K562 (cell line): ENCODE measurements at regions not wholly inside any gene's neighbourhood (a gene's known extent, or its start where the extent isn't known, plus 50 kb on each side); places are given as distances from the start of the nearest gene placed in this dataset.

Source experiments
- ATAC-seq: fragments of 200-7000 bp; cut with Tn5 transposase; 3 replicates; pipeline ENCODE4 v1.9.1; 2020; ENCODE audit warnings: moderate library complexity
- BruUV-seq: library from RNA; stranded (reverse); fragments of 400-500 nt; replicated peaks from 2 replicates; lab custom pipeline; 2021; lab: Mats Ljungman, UMichigan
- CTCF ChIA-PET: fragments of 300-600 bp; formaldehyde crosslinking; extraction: SDS; loops from one replicate; lab custom pipeline; 2021; ENCODE audit warnings: low intra/inter-chr PET ratio; lab: Yijun Ruan, JAX
- POLR2A ChIA-PET: fragments of 300-600, 350-650 bp; sonication (Branson Sonifier 250); formaldehyde crosslinking; extraction: SDS; loops from one replicate; lab custom pipeline; 2021; ENCODE audit warnings: antibody characterized with exemption, inconsistent platforms; lab: Yijun Ruan, JAX
- DNase-seq, 4 experiments: peaks; one replicate each; pipeline versions ENCODE4 v3.0.0 to v3.0.0-alpha.2; 2011 to 2018; ENCODE audit warnings: low spot score in 3 of 4, mixed read lengths in 3 of 4; ENCODE audit errors: extremely low read depth in 1 of 4
- FAIRE-seq: peaks from 2 replicates; lab custom pipeline; 2011; peaks lifted over from hg19 to GRCh38; lab: Jason Lieb, UNC
- H2AFZ ChIP-seq: 2 replicates; pipeline ENCODE4 v1.6.0; 2011; ENCODE audit warnings: low read depth, low read length, control low read depth, inconsistent platforms
- H3K27ac ChIP-seq: fragments of 200-600 bp; 3 replicates; pipeline ENCODE4 v1.8.0; 2011; ENCODE audit warnings: low read depth, mild to moderate bottlenecking, control low read depth, inconsistent platforms, low read length, moderate library complexity, mixed read lengths; ENCODE audit errors: extremely low read depth
- H3K27me3 ChIP-seq, 2 experiments: fragments of 300-600 bp in 1 of 2; 2 replicates in 1 of 2; 3 replicates in 1 of 2; pipeline versions ENCODE4 v1.6.0 to v1.8.0; 2011; ENCODE audit warnings: inconsistent platforms in 2 of 2, low read length in 2 of 2, mild to moderate bottlenecking in 1 of 2, mixed read lengths in 1 of 2, moderate library complexity in 1 of 2; ENCODE audit not compliant: control insufficient read depth in 2 of 2, insufficient read depth in 2 of 2
- H3K36me3 ChIP-seq: fragments of 300-600 bp; 3 replicates; pipeline ENCODE4 v1.8.0; 2011; ENCODE audit warnings: mild to moderate bottlenecking, low read length, inconsistent platforms; ENCODE audit not compliant: control insufficient read depth, insufficient read depth
- H3K4me1 ChIP-seq, 2 experiments: fragments of 200-600 bp in 1 of 2; replicated peaks in 1 of 2; 2 replicates in 1 of 2; 3 replicates in 1 of 2; pipeline versions ENCODE4 v1.5.1 to v1.8.0; 2011; ENCODE audit warnings: inconsistent platforms in 2 of 2, low read length in 2 of 2, mild to moderate bottlenecking in 1 of 2, mixed read lengths in 1 of 2, moderate library complexity in 1 of 2; ENCODE audit not compliant: control insufficient read depth in 2 of 2, insufficient read depth in 2 of 2
- H3K4me2 ChIP-seq: 2 replicates; pipeline ENCODE4 v1.6.1; 2011; ENCODE audit warnings: low read length, control low read depth, inconsistent platforms, mixed read lengths; ENCODE audit not compliant: insufficient read depth
- H3K4me3 ChIP-seq: fragments of 200-600 bp; sonication (generic), shearing (Covaris generic); 2 replicates; pipeline ENCODE4 v1.5.1; 2016; ENCODE audit warnings: control low read depth, inconsistent platforms
- H3K79me2 ChIP-seq: fragments of 200-600 bp; 3 replicates; pipeline ENCODE4 v1.8.0; 2011; ENCODE audit warnings: low read length, inconsistent platforms; ENCODE audit not compliant: control insufficient read depth, insufficient read depth
- H3K9ac ChIP-seq, 2 experiments: 2 replicates each; pipeline versions ENCODE4 v1.6.0 to v1.6.1; 2011; ENCODE audit warnings: low read depth in 2 of 2, low read length in 2 of 2, control low read depth in 1 of 2, inconsistent platforms in 1 of 2, mild to moderate bottlenecking in 1 of 2, mixed read lengths in 1 of 2; ENCODE audit not compliant: insufficient read depth in 1 of 2
- H3K9me1 ChIP-seq: one replicate; pipeline ENCODE4 v1.6.0; 2011; ENCODE audit warnings: inconsistent platforms, mild to moderate bottlenecking, low read length, moderate library complexity; ENCODE audit not compliant: control insufficient read depth, insufficient read depth
- H3K9me3 ChIP-seq: replicated peaks from 2 replicates; pipeline ENCODE4 v1.5.1; 2011; ENCODE audit warnings: low read depth, low read length, inconsistent platforms; ENCODE audit not compliant: control insufficient read depth, insufficient read depth
- H4K20me1 ChIP-seq: replicated peaks from 2 replicates; pipeline ENCODE4 v1.6.1; 2011; ENCODE audit warnings: low read length, inconsistent platforms, mixed read lengths; ENCODE audit not compliant: control insufficient read depth, insufficient read depth
- HEY1 ChIP-seq: fragments of 250-450 bp; sonication (Bioruptor Pico); IDR thresholded peaks from 2 replicates; pipeline ENCODE4 v1.5.0; 2020; ENCODE audit warnings: mild to moderate bottlenecking, moderate library complexity, borderline replicate concordance
- NFRKB ChIP-seq: fragments of 450-650 bp; IDR thresholded peaks from 2 replicates; pipeline ENCODE4 v1.6.1; 2016; ENCODE audit warnings: low read depth
- PML ChIP-seq: IDR thresholded peaks from 2 replicates; pipeline ENCODE4 v1.6.1; 2012; ENCODE audit warnings: low read length, inconsistent platforms
- STAT5A ChIP-seq: IDR thresholded peaks from 2 replicates; pipeline ENCODE4 v1.6.1; 2012; ENCODE audit warnings: low read length, inconsistent platforms, borderline replicate concordance
- SUPT5H ChIP-seq: fragments of 450-650 bp; IDR thresholded peaks from 2 replicates; pipeline ENCODE4 v1.6.1; 2016
- TARDBP ChIP-seq: fragments of 450-650 bp; IDR thresholded peaks from 2 replicates; pipeline ENCODE4 v1.6.1; 2016
- ZNF224 ChIP-seq: sonication (generic); formaldehyde crosslinking; IDR thresholded peaks from 2 replicates; pipeline ENCODE4 v1.8.0; 2022; ENCODE audit warnings: mild to moderate bottlenecking, missing genetic modification reagents
- ZNF316 ChIP-seq: fragments of 450-650 bp; IDR thresholded peaks from 2 replicates; pipeline ENCODE4 v1.6.1; 2016
- ZNF445 ChIP-seq: fragments of 250-450 bp; sonication (Bioruptor Pico); IDR thresholded peaks from 2 replicates; pipeline ENCODE4 v1.4.0; 2020; ENCODE audit warnings: low read depth, mild to moderate bottlenecking, moderate library complexity
- whole genome bisulfite sequencing: fragments of 100-300 bp; shearing (Covaris generic); methylation state at CpG from one replicate; pipeline ENCODE4 v1.1.6; 2016; ENCODE audit warnings: low coverage, mixed read lengths; ENCODE audit not compliant: insufficient coverage; ENCODE audit errors: missing lambda C conversion rate; 5-methylcytosine and 5-hydroxymethylcytosine counted together
- in situ Hi-C: fragments of 300-500 bp; cut with MboI; formaldehyde crosslinking; loops from 4 replicates; pipeline ENCODE4 v1.15.0; 2018; ENCODE audit warnings: inconsistent platforms, mixed read lengths
- intact Hi-C: fragments of 100-400 bp; cut with micrococcal nuclease; formaldehyde crosslinking; loops from 2 replicates; pipeline ENCODE4 v1.14.2; 2022
- TF ChIP-seq, protein P1 (sequence below): sonication (generic); formaldehyde crosslinking; IDR thresholded peaks from 2 replicates; pipeline ENCODE4 v1.8.0; 2022; ENCODE audit warnings: mild to moderate bottlenecking, low read depth, missing genetic modification reagents
- TF ChIP-seq, protein P2 (sequence below): fragments of 450-650 bp; IDR thresholded peaks from 2 replicates; pipeline ENCODE4 v1.6.1; 2016; ENCODE audit warnings: missing biosample characterization, missing genetic modification characterization
- TF ChIP-seq, protein P3 (sequence below): sonication (generic); formaldehyde crosslinking; IDR thresholded peaks from 2 replicates; pipeline ENCODE4 v1.8.0; 2023; ENCODE audit warnings: mild to moderate bottlenecking, missing genetic modification reagents

DNA sequence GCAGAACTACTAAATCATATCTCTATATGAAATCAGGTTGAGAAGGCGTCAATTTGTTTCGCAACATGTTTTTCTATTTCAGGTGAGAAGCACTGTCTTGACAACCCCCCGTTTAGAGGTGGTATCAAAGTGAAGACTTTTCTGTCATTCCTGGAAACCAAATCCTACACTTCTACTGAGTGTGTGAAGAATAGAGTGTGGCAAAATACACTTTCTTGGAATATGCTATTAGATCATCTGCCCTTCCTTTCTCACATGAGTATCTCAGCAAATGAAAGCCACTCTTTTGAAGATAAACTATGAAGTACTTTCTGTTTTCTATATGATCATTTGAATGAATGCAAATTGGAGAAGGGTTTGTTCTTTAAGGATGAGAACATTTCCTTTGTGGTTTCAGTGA is 174.0 kb upstream of the FMR1 start:
- TF ChIP-seq NFRKB (no peak), STAT5A (no peak), ZNF224 (no peak), ZNF316 (no peak), ZNF445 (CRISPR knock-in tag) (no peak), PML (no peak), HEY1 (CRISPR knock-in tag) (no peak), TARDBP (no peak), SUPT5H (no peak)
- TF ChIP-seq, protein P1, sequence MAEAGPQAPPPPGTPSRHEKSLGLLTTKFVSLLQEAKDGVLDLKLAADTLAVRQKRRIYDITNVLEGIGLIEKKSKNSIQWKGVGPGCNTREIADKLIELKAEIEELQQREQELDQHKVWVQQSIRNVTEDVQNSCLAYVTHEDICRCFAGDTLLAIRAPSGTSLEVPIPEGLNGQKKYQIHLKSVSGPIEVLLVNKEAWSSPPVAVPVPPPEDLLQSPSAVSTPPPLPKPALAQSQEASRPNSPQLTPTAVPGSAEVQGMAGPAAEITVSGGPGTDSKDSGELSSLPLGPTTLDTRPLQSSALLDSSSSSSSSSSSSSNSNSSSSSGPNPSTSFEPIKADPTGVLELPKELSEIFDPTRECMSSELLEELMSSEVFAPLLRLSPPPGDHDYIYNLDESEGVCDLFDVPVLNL (CRISPR knock-in tag), result no peak
- TF ChIP-seq, protein P2, sequence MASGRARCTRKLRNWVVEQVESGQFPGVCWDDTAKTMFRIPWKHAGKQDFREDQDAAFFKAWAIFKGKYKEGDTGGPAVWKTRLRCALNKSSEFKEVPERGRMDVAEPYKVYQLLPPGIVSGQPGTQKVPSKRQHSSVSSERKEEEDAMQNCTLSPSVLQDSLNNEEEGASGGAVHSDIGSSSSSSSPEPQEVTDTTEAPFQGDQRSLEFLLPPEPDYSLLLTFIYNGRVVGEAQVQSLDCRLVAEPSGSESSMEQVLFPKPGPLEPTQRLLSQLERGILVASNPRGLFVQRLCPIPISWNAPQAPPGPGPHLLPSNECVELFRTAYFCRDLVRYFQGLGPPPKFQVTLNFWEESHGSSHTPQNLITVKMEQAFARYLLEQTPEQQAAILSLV, result no peak
- TF ChIP-seq, protein P3, sequence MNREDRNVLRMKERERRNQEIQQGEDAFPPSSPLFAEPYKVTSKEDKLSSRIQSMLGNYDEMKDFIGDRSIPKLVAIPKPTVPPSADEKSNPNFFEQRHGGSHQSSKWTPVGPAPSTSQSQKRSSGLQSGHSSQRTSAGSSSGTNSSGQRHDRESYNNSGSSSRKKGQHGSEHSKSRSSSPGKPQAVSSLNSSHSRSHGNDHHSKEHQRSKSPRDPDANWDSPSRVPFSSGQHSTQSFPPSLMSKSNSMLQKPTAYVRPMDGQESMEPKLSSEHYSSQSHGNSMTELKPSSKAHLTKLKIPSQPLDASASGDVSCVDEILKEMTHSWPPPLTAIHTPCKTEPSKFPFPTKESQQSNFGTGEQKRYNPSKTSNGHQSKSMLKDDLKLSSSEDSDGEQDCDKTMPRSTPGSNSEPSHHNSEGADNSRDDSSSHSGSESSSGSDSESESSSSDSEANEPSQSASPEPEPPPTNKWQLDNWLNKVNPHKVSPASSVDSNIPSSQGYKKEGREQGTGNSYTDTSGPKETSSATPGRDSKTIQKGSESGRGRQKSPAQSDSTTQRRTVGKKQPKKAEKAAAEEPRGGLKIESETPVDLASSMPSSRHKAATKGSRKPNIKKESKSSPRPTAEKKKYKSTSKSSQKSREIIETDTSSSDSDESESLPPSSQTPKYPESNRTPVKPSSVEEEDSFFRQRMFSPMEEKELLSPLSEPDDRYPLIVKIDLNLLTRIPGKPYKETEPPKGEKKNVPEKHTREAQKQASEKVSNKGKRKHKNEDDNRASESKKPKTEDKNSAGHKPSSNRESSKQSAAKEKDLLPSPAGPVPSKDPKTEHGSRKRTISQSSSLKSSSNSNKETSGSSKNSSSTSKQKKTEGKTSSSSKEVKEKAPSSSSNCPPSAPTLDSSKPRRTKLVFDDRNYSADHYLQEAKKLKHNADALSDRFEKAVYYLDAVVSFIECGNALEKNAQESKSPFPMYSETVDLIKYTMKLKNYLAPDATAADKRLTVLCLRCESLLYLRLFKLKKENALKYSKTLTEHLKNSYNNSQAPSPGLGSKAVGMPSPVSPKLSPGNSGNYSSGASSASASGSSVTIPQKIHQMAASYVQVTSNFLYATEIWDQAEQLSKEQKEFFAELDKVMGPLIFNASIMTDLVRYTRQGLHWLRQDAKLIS (CRISPR knock-in tag), result no peak
- ATAC-seq (no peak), FAIRE-seq (no peak), DNase-seq (no peak)
- Histone ChIP-seq H3K27ac (no peak overlapping the region), H3K4me1 (no peaks in the 10 kb centered on the region), H3K9me3 (no peaks in the 10 kb centered on the region), H3K4me3 (no peak overlapping the region), H3K27me3 (no peaks in the 10 kb centered on the region), H3K9me1 (no peaks in the 10 kb centered on the region), H4K20me1 (no peaks in the 10 kb centered on the region), H2AFZ (no peak overlapping the region), H3K4me2 (no peak overlapping the region), H3K36me3 (no peaks in the 10 kb centered on the region), H3K79me2 (no peaks in the 10 kb centered on the region), H3K9ac (no peak overlapping the region)
- ChIA-PET POLR2A (no interaction called here), CTCF (no interaction called here)
- intact Hi-C loops (no loop called here), in situ Hi-C loops (no loop called here)
- WGBS, result 0% methylated on average over 2 of the region's 3 CpGs
- BruUV-seq, result no TSS peak
